DMS79 (cell line): ENCODE measurements at regions not wholly inside any gene's neighbourhood (a gene's known extent, or its start where the extent isn't known, plus 50 kb on each side); places are given as distances from the start of the nearest gene placed in this dataset.
"Not testable (repeated sequence)": the region's sequence is repeated elsewhere in the genome, so short reads cannot be mapped to it uniquely, and the experiment has no call there.

Source experiments
- DNase-seq: peaks from one replicate; lab custom pipeline; 2025; lab: John Stamatoyannopoulos, UW

DNA sequence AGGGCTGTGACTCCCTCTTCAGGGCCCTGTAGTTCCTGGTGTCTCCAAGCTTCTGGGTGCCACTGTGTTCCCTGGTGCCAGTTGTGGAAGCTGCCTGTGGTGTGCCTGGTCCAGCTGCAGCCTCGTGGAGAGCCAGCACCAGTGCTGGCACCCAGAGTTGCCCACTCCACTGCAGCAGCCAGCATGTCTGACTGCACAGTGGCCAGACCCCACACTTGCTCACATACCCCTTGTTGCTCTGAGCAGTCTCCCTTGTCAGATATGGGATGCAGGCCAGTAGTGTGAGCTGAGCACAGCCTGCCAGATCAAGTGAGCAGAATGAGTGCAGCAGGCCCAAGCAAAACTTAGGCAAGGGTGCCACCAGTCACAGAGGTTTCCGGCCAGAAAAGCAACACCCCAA is 108.6 kb downstream of the ZMAT1 start:
- DNase-seq, result no peak

DNA sequence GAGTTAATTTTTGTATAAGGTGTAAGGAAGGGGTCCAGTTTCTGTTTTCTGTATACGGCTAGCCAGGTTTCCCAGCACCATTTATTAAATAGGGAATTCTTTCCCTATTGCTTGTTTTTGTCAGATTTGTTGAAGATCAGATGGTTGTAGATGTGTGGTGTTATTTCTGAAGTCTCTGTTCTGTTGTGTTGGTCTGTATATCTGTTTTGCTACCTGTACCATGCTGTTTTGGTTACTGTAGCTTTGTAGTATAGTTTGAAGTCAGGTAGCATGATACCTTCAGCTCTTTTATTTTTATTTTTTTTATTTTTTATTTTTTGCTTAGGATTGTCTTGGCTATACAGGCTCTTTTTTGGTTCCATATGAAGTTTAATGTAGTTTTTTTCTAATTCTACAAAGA is 114.1 kb downstream of the ZMAT1 start:
- not testable (repeated sequence) for DNase-seq

DNA sequence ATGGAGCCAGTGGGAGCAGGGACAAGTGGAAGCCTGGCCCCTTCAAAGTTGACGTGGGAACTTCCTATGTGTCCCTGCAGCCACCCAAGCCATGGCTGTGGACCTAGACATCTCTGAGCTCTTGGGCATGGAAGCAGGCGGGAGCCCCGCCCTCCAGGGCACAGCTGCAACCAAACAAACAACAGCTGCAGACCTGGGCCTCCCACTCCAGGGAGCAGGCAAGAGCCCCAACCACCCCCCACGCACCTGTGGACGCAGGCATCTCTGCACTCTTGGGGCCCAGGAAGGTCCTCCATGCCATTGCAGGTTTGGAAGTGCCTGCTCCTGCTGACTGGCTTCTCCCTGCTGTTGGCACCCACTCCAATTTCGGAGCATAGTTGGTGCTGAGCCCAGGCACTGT is 118.6 kb downstream of the ZMAT1 start:
- DNase-seq, result no peak

DNA sequence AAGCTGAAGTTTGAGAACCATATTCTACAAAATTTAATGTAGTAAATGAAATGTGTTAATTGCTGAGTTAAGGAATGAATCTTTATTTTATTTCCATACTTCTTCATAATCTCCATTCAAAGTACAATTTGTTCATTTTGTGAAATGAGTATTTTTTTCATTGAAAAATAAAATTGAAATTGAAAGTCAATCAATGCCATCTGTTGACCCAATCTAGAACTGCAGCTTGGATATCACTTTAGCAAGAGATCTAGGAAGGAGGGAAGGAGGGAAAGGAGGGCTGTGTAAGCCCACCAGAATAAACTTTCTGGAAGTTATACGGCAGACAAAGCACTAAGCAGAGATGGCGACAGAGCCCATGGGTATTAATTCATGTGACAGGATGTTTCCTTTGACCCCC is 128.4 kb downstream of the ZMAT1 start:
- no peak for DNase-seq

DNA sequence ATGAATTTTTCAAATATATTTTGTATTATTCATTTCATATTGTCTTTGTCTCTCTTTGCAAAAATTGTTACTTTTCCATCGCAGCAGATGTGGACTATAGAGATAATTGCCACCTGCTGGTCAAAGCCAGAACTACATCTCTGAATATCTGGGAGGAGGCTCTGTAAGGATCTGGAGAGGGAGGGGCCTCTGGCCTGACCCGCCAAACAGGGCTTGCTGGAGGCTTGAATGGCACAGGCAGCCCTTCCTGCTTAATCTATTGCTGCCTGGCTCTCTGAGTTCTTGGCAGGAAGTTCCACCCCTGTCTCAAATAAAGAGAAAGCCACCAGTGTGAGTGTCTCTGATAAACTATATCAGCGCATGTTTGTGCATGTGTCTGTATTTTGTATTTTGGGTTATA is 132.4 kb downstream of the ZMAT1 start:
- DNase-seq, result peak; percentile 37

DNA sequence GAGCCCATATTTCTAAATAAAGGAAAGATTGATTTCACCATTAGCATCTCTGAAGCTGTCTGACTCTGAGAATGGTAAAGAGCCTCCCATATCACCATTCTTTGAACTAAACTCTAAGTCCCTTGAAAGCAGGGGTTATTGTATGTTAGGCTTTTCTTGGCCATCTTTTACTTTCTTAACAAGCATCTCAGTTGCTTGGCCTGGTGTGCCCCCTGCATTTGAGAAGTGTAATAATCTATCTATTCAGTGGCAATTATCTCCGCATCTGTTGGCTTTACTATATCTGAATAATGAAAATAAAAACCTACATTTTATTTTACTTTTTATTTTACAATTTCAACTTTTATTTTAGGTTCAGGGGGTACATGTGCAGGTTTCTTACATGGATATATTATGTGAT is 128.3 kb upstream of the ARMCX2 start:
- DNase-seq, result no peak

DNA sequence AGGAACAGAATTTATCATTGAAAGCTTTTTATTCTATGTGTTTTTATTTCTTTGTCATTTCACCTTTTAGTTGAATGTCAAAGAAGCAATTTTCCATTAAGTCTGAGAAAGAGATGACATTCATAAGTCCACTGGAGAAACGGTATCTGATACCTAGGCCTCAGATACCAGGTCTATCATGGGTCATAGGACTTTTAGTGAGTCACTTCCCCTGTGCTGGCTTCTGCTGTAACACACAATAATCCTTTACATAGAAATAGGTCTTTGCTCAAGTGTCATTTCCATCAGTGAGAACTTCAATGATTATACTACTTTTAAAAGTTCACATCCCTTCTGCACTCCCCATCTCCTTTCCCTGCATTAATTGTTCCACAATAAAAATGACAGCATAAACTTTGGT is 125.5 kb upstream of the ARMCX2 start:
- DNase-seq, result no peak

DNA sequence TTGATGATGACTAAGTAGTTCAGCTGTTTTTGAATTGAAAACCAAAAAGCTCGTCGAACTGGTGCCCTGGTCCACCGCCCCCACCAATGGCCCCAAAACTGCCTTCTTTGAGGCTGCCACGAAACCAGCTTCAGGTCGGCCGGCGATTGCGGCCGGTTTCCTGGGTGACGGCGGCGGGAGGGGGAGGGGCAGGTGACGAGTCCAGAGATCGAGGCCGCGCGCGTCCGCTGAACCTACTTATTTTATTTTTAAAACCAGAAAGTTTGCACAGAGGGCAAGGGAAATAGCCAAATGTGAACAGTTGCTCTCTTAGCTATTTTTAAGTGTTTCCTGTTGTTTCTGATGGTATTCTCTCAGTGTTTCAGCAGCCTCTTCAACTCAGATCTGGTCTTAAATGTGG is 120.8 kb upstream of the ARMCX2 start:
- not testable (repeated sequence) for DNase-seq

DNA sequence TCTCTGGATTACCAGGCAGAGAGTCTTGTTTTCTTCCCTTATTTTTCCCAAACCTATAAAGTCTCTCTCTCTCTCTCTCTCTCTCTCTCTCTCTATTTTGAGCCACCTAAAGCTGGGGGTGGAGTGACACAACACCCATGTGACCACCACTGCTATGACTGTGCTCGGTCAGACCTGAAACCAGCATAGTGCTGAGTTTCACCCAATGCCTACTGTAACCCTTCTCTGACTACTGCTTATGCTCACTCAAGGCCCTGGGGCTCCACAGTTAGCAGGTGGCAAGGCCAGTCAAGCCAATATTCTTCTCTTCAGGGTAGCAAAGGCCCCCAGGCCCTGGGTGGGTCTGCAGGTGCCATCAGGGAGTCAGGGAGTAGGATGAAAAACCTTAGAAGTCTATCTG is 114.7 kb upstream of the ARMCX2 start:
- no peak for DNase-seq

DNA sequence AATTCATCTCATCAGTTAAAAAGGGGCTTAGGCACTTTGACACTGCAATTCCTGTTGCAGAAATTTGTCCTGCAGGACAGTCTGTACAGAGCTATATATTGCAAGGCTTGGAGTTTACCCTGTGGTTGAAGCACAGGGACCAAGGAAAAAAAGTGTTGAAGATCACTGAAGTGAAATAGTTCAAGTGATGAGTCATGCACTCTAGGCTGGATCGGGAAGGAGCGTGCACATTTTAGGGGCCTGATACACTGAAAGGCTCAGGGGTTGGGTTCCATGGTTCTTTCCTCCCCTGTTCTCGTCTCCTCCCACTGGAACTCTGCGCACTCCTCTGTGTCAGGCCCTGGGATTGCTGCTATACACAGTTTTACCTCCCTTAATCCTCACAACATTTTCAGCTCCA is 104.9 kb upstream of the ARMCX2 start:
- no peak for DNase-seq

DNA sequence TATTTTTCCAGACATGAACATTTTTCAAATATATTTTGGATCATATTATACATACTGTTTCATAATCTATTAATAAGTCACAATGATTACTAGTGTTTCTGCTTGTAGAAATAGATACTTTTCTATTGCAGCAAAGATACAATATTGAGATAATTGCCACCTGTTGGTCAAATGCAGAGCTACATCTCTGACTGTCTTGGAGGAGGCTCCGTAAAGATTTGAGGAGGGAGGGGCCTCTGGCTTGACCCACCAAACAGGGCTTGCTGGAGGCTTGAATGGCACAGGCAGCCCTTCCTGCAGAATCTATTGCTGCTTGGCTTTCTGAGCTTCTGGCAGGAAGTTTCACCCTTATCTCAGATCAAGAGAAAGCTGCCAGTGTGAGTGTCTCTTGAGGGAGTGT is 99.3 kb upstream of the ARMCX2 start:
- no peak for DNase-seq

DNA sequence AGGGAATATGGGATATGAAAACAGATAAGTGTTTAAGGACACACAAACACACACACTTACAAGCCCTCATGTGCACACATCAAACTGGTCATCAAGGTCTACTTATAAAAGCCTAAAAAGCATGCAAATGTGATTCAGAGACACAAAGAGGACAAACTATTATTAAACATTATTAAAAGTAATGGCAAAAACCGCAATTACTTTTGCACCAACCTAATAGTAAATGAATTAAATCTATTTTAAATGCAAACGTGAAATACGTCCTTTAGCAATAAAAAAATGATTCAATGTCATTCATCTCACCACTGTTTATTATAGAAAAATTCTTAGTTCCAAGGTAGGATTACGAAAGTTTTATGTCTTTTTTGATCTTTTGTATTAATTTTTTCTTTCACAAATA is 91.1 kb upstream of the ARMCX2 start:
- no peak for DNase-seq

DNA sequence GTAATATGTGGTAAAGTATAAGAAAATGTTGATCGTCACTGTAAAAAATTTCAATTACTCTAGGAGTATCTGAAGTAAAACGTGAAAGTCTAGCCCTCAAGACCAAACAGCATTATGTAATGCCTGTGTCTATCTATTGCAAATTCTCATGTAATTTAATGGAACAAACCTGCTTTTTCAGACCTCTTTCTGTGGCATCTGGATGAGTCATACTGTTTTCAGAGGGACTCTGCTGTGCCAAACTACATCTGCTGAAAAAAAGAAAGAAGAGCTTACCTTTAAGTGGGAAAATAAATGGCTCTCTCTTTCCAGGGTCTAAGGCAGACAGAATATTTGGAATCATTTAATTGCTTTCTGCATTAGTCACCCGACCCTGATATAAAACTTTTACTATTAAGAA is 89.8 kb upstream of the ARMCX2 start:
- DNase-seq, result no peak

DNA sequence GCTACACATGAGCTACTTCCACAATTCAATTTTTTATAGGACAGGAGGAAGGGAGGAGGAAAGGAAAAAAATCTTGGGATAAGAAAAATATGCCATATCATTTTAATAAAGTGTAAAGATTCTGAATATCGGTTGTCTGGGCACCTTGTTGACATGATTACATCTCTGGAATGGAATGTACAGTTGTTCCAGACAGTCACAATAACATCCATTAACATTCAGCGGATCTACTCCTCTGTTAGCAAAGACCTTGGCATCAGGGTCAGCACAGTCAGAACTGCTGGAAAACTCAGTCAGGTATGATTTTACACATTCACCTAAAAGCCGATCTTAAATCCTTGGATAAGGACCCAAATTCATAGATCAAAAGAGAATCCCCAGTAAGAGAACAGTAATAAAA is 85.4 kb upstream of the ARMCX2 start:
- no peak for DNase-seq

DNA sequence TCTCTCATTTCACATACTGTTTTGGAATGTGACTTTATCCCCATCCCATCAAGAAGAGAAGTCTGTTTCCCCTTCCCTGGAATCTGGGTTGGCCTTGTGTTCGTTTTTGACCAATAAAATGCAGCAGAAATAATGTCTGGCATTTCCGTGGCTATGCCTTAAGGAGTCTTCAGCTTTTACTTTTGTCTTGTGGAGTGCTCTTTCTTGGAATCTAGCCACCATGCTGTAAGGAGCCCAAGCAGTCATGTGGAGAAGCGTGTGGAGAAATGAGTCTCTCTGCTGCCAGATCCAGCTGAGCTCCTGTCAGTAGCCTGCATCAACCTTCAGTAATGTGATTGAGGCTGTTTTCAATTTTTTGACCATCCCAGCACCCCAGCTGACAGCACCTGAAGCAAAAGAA is 84.4 kb upstream of the ARMCX2 start:
- DNase-seq, result no peak

DNA sequence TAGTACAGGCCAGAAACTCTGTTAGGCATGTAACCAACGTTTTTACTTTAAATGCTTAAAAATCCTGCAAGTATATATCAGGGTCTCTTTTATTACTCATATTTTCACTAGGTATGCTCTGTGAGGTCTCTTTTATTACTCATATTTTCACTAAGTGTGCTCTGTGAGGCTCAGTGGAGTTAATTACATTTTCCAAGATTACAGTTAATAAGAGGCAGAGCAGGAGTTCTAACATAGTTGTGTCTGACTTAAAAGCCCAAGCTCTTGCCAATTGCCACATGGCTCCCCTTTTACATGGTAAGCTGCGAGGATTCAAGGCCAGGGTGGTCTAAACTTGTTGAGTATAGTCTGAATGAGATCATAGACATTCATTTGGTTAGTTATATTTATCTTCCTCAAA is 81.0 kb upstream of the ARMCX2 start:
- DNase-seq, result no peak

DNA sequence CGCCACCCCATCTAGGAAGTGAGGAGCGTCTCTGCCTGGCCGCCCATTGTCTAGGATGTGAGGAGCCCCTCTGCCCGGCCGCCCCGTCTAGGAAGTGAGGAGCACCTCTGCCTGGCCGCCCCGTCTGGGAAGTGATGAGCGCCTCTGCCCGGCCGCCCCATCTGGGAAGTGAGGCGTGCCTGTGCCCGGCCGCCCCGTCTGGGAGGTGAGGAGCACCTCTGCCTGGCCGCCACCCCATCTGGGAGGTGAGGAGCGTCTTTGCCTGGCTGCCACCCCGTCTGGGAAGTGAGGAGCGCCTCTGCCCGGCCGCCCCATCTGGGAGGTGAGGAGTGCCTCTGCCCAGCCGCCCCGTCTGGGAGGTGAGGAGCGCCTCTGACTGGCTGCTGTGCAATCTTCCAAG is 79.2 kb upstream of the ARMCX2 start:
- DNase-seq, result not testable (repeated sequence)

DNA sequence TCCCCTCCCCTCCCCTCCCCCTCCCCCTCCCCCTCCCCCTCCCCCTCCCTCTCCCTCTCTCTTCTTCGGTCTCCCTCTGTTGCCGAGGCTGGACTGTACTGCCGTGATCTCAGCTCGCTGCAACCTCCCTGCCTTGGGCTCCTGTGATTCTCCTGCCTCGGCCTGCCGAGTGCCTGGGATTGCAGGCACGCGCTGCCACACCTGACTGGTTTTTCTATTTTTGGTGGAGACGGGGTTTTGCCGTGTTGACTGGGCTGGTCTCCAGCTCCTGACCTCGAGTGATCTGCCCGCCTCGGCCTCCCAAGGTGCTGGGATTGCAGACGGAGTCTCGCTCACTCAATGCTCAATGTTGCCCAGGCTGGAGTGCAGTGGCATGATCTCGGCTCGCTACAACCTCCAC is 78.8 kb upstream of the ARMCX2 start:
- not testable (repeated sequence) for DNase-seq

DNA sequence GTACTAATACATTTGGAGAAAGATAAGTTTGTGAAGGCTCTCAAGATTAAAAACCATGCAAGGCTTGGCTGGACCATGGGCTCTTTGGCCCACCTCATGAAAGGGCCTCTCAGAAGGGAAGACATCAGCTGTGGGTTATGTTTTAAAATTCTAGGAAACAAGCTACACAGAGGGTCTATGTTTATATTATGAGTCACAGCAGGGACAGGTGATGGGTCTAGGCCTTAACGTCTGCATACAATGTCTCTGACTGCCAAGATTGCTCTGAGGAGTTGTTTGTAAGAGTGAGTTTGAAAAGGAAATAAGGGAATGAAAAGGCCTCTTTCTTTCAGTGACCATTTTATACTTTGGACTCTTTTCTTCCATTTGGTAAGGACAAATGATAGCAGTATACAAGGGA is 77.0 kb upstream of the ARMCX2 start:
- DNase-seq, result no peak

DNA sequence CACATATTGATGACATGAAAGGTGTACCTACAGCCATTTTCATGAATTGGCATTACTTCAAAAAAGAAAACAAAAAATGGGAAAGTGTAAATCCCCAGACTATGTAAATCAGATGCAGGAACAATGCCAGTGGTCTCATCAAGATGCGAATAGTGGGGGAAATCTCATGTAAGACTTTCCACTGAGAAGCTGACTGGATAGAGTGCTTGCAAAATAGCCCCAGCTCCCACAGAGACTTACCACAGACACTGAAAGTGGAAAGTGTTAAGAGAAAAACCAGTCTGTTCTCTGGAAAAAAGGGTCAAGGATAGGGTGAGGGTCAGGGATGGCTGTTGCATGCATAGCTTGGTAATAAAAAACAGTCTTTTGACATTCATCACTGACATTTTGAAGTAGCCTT is 73.2 kb upstream of the ARMCX2 start:
- DNase-seq, result no peak

DNA sequence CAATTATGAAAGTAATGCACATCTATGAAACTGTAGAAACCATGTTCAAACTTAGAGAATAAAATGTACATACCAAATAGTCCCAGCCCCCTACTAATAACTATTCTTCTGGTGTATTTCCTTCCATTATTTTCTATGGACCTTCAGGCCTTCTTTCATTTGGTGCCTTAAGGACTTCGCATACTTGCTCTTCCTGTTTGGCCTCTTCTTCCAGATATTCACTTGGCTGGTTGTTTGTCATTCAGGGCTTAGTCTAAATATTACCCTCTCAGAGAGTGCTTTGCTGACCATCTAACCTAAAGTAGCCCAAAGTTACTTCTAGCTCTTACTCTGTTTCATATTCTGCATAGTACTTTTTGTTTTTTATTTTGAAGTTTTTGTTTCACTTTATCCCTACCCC is 70.3 kb upstream of the ARMCX2 start:
- no peak for DNase-seq
